ENCODE measurements at regions not wholly inside any gene's neighbourhood (a gene's known extent, or its start where the extent isn't known, plus 50 kb on each side); places are given as distances from the start of the nearest gene placed in this dataset.

DNA sequence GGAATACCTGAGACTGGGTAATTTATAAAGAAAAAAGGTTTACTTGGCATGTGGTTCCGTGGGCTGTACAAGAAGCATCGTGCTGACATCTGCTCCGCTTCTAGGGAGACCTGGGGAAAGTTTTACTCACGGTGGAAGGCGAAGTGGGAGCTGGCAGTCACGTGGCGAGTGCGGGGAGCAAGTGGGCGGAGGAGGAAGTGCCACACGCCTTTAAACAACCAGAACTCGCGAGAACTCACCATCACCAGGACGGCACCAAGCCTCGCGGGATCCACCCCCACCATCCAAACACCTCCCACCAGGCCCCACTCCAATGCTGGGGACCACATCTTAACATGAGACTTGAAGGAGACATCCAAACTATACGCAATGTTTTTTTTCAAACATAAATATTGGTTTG is 406.2 kb upstream of the IRX4 start:
- no peak for DNase-seq (ENCODE audit: low spot score)

DNA sequence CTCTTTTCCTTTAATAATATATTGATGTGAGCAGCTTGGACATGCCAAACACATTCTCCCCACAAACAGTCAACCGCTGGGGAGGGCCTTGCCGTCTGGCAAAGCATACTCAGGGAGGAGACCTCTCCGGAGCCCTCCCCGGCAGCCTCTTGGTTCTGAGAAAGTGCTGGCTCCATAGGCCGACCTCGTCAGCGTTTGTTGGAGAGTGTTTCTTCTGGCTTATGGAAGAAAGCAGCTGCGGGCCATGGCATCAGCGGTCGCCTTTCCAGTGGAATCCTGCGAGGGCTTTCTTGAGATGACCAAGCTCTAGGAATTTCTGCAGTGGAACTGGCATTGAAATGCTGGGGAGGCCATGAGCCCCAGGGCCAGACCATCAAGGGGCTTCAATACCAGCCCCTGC is 405.7 kb upstream of the IRX4 start:
- no peak for DNase-seq (ENCODE audit: low spot score)

- DNase-seq (ENCODE audit: low spot score) = no peak
Measured at GRCh38 chr5:2286250-2286649, 403.5 kb upstream of the IRX4 start.

DNA sequence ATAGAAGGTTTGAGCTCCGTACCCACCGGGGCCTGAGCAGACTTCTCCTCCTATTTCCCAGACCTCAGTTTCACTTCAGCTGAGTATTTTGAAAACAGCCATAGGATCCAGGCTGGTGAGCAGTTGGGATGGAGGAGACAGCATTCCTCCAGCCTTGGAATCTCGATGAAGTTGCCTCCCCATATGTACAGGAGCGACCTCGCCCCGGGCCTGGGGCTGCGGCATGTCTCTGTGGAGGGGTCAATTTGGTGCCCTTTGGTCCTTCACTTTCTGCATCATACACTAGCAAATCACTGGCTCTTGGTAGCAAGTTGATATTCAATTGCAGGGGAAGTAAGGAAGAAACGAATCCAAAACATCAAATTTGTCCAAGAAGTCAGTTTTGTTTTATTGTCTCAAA is 402.0 kb upstream of the IRX4 start:
- DNase-seq (ENCODE audit: low spot score) = no peak

DNA sequence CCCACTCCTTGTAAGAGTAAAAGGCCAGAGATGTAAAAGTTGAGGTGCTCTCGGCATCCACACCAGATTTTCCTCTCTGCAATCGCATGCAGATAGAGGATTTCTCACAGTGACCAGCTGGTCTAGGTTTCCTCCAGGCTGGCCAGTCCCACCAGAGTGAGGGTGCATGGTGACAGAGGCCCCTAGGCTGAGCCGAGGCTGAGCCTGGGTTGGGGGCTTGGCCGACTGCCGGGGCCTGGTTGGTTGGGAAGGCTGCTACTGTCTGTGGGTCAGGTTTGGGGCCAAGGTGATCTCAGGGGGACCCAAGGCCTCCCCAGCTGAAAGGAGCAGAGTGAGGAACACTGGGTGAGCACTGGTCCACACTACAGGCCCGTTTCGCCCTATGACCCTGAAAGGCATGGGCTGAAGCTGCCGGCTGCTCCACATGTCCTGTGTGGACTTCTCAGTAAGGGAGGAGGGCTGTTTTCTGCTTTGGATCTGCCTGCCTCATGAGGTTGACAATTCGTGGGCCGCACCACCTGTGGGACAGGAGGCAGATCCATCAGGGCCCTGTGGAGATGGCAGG is 400.8 kb upstream of the IRX4 start:
- DNase-seq (ENCODE audit: low spot score) = no peak

GRCh38 chr5:2282893-2283292 is 400.2 kb upstream of the IRX4 start:
- DNase-seq (ENCODE audit: low spot score) = no peak

DNA sequence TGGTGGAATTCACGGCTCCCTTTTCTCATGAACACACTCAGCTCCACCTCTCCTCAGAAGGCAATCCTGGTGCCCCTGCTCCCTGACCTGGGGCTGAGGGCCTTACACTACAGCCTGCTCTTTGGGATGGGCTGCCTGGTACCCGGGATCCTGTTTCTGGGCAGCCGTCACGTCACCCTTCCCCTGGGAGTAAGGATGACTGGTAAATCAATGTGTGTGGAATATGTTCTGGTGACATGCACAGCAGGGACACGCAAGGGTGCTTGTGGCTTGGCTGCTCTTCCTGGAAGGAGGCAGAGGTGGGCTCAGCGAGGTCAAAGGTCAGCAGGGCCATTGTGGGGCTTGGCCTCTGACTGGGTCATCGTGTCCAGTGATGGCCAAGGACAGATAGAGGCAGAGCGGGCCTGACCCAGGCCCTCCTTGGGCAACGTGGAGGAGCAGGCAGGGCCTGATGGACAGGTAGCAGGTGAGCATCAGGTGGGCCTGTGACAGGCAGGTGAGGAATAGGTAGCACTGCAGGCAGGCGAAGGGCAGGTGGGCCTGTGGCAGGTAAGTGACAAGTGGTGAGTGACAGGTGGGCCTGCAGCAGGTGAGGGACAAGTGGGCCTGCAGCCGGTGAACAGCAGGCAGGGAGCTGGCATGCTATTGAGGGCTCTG is 399.4 kb upstream of the IRX4 start:
- DNase-seq (ENCODE audit: low spot score) = no peak

DNA sequence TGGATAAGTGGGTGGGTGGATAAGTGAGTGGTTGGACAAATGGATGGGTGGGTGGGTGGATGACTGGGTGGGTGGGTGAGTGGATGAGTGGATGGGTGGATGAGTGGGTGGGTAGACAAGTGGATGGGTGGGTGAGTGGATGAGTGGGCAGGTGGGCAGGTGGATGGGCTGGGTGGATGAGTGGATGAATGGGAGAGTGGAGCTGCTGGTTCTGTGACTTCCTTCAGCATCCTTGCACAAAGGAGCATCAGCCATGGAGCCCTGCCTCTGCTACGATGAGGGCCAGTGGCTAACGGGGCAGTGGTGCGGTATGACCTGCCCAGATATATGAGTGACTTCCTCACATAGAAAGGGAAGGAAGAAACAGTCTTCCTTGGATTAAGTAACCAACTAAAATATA is 398.7 kb upstream of the IRX4 start:
- no peak for DNase-seq (ENCODE audit: low spot score)

- no peak for DNase-seq (ENCODE audit: low spot score)
Measured at GRCh38 chr5:2280318-2280717, 397.6 kb upstream of the IRX4 start.

DNA sequence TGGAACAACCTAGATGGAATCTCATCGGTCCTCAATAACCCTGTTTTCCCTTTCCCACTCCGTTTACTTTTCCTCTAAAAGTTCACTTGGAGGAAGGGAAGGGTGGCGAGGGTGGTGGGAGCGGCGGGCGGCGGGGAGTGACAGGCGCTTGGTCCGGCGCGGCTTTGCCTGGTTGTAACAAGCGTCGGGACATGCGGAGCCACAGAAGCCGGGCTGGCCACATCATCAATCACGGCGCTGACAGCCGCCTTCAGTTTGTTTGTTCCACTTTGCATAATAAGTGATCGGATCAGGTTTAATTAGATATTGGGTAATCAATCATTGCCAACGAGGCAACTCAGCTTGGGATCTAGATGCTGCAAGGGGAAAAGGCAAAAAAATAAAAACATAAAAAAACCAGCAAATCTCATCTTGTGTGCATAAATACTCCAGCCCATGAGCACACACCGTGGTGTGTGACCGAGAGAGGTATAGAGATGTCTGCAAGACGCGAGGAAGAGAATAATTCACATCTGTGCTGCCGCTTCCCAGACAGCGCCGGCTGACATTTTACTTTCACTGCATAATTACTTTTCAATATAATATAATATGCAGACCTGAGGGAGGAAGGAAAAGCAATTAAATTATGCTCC is 396.2 kb upstream of the IRX4 start:
- DNase-seq (ENCODE audit: low spot score) = no peak

GRCh38 chr5:2277886-2278285 is 395.2 kb upstream of the IRX4 start:
- no peak for DNase-seq (ENCODE audit: low spot score)

DNA sequence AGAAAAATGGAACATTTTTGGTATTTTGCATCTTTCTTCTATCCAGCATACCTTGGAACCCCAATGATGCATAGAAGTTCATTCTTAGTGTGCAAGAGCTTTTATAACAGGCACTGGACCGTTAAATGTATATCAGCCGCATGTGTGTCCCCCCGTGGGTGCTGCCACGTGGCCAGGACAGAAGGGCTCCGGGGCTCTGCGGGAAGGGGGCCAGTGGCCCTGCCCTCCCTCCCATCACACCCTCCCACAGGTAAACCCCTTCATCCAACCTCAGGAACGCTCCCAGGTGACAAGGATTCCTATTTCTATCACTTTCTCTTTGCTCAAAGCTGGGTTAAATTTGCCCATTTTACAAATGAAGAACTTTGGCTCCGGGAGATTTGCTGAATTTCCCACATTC is 393.4 kb upstream of the IRX4 start:
- no peak for DNase-seq (ENCODE audit: low spot score)

- no peak for DNase-seq (ENCODE audit: low spot score)
Measured at GRCh38 chr5:2272755-2273154, 390.0 kb upstream of the IRX4 start.

DNA sequence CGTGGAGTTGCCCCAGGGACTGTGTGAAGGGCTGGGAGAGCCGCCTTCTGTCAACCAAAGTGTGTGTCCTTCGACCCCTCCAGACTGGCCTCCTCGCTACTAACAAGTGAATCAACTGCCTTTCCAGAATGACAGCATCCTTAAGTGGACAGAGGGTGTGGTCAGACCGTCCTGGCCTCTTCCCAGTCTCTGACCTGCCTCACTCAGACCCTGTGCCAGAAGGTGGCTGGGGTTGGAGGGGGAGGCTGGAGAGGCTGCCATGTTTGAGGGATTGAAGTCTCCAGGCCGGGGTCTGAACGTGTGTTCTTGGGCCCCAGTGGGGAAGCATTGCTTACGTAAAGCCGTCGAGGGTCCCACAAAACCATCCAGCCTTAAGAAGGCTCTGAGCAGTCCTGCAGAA is 389.3 kb upstream of the IRX4 start:
- no peak for DNase-seq (ENCODE audit: low spot score)

DNA sequence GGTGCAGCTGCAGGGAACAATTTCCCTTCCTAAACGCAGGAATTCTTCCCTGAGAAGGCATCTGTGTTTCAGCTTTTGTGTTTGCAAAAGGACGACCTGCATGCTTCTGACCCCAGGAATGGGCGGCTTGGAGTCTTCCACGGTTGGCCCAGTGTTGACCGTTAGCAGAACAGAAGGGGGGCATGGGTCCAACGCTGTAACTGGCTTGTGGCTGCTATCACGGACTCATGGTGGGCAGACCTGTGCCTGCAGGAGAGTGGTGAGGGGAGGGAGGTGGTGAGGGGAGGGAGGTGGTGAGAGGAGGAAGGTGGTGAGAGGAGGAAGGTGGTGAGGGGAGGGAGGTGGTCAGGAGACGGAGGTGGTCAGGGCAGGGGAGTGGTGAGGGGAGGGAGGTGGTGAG is 388.6 kb upstream of the IRX4 start:
- no peak for DNase-seq (ENCODE audit: low spot score)

- DNase-seq (ENCODE audit: low spot score) = no peak
Measured at GRCh38 chr5:2270467-2270866, 387.7 kb upstream of the IRX4 start.

GRCh38 chr5:2269656-2270055 is 386.9 kb upstream of the IRX4 start:
- no peak for DNase-seq (ENCODE audit: low spot score)

- DNase-seq (ENCODE audit: low spot score) = no peak
Measured at GRCh38 chr5:2267991-2268390, 385.3 kb upstream of the IRX4 start.

DNA sequence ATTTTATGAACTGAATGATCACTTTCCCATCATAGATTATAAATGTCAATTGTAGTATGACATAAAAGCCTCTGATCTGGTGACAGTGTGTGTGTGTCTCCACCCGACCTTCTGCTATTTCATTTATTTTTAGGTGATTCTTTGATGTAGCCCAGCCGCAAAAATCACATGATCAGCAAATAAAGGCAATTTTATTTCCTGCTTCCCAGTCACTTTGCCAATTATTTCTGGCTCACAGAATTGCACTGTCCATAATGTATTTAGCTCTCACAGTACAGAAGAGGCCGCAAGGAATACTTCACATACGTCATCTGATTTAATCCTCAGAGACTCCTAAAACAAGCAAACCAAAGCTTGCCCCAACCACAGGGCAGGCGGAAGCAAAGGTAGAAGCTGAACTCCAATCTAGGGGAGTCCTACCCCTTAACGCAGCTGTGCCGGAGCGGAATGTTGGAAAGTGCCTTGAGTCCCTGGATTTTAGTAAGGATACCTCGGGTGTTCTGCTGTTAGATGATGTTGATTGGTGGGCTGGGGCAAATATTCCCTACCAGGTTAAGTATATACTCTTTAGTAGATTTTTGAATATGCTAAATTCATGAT is 384.0 kb upstream of the IRX4 start:
- no peak for DNase-seq (ENCODE audit: low spot score)

GRCh38 chr5:2265341-2265740 is 382.6 kb upstream of the IRX4 start:
- DNase-seq (ENCODE audit: low spot score) = no peak

- DNase-seq (ENCODE audit: low spot score) = no peak
Measured at GRCh38 chr5:2263763-2264162, 381.0 kb upstream of the IRX4 start.

- DNase-seq (ENCODE audit: low spot score) = no peak
Measured at GRCh38 chr5:2262620-2263019, 379.9 kb upstream of the IRX4 start.

DNA sequence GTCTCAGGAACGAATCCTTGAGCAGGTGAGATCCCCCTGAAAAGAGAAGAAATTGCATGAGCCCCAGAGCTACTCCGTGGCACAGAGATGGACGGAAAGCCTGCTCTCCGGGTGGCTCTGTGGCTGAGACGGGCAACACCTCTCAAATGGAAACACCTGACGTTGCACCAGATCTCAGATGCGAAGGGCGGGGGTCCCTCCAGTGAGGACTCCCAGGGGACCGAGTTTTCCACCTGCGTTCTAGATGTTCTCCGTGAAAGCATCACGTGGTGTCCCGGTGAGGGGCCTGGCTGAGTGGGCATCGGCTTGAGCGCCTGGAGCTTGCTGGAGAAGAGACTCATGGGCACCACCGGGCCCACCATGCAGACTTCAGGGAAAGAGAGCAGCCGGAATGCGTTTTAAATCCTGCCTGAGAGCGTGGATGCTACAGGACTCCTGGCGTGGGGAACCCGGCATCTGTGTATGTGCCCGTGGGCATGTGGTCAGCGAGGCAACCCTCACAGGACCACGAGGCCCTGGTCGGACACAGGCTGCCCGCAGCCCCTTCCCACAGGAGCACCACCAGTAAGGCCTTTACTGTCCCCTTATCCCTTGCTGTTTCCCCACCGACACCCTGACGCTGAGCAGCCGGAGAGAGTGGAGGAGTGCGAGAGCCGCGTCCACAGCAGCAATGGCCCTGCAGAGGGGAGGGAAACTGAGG is 378.4 kb upstream of the IRX4 start:
- DNase-seq (ENCODE audit: low spot score) = no peak
